DOHH2 (cell line): ENCODE measurements at regions not wholly inside any gene's neighbourhood (a gene's known extent, or its start where the extent isn't known, plus 50 kb on each side); places are given as distances from the start of the nearest gene placed in this dataset.

Source experiments
- EZH2phosphoT487 ChIP-seq: fragments of 200-600 bp; sonication (generic); IDR thresholded peaks from 2 replicates; pipeline ENCODE4 v1.6.1; 2017; ENCODE audit warnings: borderline replicate concordance, mild to moderate bottlenecking, antibody characterized with exemption, low read length, moderate library complexity, mixed read lengths
- TF ChIP-seq, protein P1 (sequence below): fragments of 200-600 bp; sonication (generic); IDR thresholded peaks from one replicate; pipeline ENCODE4 v1.5.1; 2014; ENCODE audit warnings: antibody characterized with exemption, mild to moderate bottlenecking, low read depth, low read length; ENCODE audit not compliant: poor library complexity, severe bottlenecking

DNA sequence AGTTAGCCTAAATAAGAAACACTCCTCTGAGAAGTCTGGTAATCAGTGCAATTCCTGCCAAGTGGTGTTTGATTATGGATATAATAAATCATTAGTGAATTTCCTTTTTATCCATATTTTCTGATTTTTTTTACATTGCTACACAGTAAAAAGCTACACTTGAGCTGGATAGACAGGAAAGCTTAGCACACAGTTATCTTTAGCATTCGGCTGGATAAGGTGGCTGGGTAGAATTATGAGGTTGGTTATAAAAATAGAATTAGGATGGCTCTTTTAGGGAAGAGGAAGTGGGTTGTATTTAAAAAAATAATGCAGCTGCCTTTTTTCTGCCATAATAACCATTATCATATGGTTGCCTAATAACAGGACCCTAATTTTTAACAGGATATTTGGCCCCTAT, 460.6 kb downstream of the NAF1 start:
- TF ChIP-seq, protein P1, sequence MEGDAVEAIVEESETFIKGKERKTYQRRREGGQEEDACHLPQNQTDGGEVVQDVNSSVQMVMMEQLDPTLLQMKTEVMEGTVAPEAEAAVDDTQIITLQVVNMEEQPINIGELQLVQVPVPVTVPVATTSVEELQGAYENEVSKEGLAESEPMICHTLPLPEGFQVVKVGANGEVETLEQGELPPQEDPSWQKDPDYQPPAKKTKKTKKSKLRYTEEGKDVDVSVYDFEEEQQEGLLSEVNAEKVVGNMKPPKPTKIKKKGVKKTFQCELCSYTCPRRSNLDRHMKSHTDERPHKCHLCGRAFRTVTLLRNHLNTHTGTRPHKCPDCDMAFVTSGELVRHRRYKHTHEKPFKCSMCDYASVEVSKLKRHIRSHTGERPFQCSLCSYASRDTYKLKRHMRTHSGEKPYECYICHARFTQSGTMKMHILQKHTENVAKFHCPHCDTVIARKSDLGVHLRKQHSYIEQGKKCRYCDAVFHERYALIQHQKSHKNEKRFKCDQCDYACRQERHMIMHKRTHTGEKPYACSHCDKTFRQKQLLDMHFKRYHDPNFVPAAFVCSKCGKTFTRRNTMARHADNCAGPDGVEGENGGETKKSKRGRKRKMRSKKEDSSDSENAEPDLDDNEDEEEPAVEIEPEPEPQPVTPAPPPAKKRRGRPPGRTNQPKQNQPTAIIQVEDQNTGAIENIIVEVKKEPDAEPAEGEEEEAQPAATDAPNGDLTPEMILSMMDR, result no peak
- no peak for TF ChIP-seq EZH2phosphoT487
